H9 (cell line): ENCODE measurements at regions not wholly inside any gene's neighbourhood (a gene's known extent, or its start where the extent isn't known, plus 50 kb on each side); places are given as distances from the start of the nearest gene placed in this dataset.

Experiments used
- DNase-seq: peaks from one replicate; pipeline ENCODE4 v3.0.0-alpha.2; 2017
- H2AFZ ChIP-seq: one replicate; pipeline ENCODE4 v1.6.1; 2013; ENCODE audit warnings: mild to moderate bottlenecking, low read length, control low read depth, moderate library complexity
- H2AK5ac ChIP-seq: 2 replicates; pipeline ENCODE4 v1.6.1; 2013; ENCODE audit warnings: low read length, control low read depth, mixed read lengths; ENCODE audit not compliant: insufficient read length
- H2BK120ac ChIP-seq: one replicate; pipeline ENCODE4 v1.6.1; 2013; ENCODE audit warnings: low read depth, mild to moderate bottlenecking, low read length, control low read depth, inconsistent platforms; ENCODE audit not compliant: poor library complexity, severe bottlenecking
- H2BK12ac ChIP-seq: 2 replicates; pipeline ENCODE4 v1.6.1; 2013; ENCODE audit warnings: low read length, control low read depth, mixed read lengths, low read depth; ENCODE audit not compliant: insufficient read length
- H2BK15ac ChIP-seq: 2 replicates; pipeline ENCODE4 v1.6.1; 2013; ENCODE audit warnings: low read depth, low read length, control low read depth
- H2BK20ac ChIP-seq: one replicate; pipeline ENCODE4 v1.6.1; 2013; ENCODE audit warnings: low read depth, mild to moderate bottlenecking, low read length, control low read depth, inconsistent platforms; ENCODE audit not compliant: poor library complexity, severe bottlenecking
- H2BK5ac ChIP-seq: 2 replicates; pipeline ENCODE4 v1.6.1; 2013; ENCODE audit warnings: low read length, control low read depth, mixed read lengths; ENCODE audit not compliant: insufficient read length
- H3K14ac ChIP-seq: 2 replicates; pipeline ENCODE4 v1.6.1; 2013; ENCODE audit warnings: low read length, control low read depth; ENCODE audit not compliant: insufficient read depth
- H3K18ac ChIP-seq: 2 replicates; pipeline ENCODE4 v1.6.1; 2013; ENCODE audit warnings: low read depth, mild to moderate bottlenecking, mixed read lengths, low read length, control low read depth; ENCODE audit not compliant: insufficient read length
- H3K23ac ChIP-seq: 2 replicates; pipeline ENCODE4 v1.6.1; 2013; ENCODE audit warnings: low read length, control low read depth, mixed read lengths, low read depth; ENCODE audit not compliant: insufficient read length
- H3K23me2 ChIP-seq: 2 replicates; pipeline ENCODE4 v1.6.1; 2013; ENCODE audit warnings: low read depth, mild to moderate bottlenecking, mixed read lengths, low read length, control low read depth; ENCODE audit not compliant: insufficient read length, poor library complexity, severe bottlenecking
- H3K27ac ChIP-seq: 2 replicates; pipeline ENCODE4 v1.5.1; 2013; ENCODE audit warnings: low read length, control low read depth, mixed read lengths, low read depth; ENCODE audit not compliant: insufficient read length
- H3K27me3 ChIP-seq: 2 replicates; pipeline ENCODE4 v1.6.1; 2013; ENCODE audit warnings: low read length, control low read depth, inconsistent platforms; ENCODE audit not compliant: insufficient read depth
- H3K4ac ChIP-seq: 2 replicates; pipeline ENCODE4 v1.6.1; 2013; ENCODE audit warnings: low read depth, mild to moderate bottlenecking, control low read depth, inconsistent platforms, low read length, moderate library complexity
- H3K4me1 ChIP-seq: 2 replicates; pipeline ENCODE4 v1.6.1; 2013; ENCODE audit warnings: low read length, control low read depth, inconsistent platforms; ENCODE audit not compliant: insufficient read depth
- H3K4me2 ChIP-seq: 2 replicates; pipeline ENCODE4 v1.6.1; 2013; ENCODE audit warnings: low read length, control low read depth, mixed read lengths; ENCODE audit not compliant: insufficient read length, insufficient read depth
- H3K56ac ChIP-seq: 2 replicates; pipeline ENCODE4 v1.6.1; 2013; ENCODE audit warnings: low read depth, mild to moderate bottlenecking, mixed read lengths, low read length, control low read depth; ENCODE audit not compliant: insufficient read length
- H3K79me1 ChIP-seq: 2 replicates; pipeline ENCODE4 v1.6.1; 2013; ENCODE audit warnings: low read depth, mild to moderate bottlenecking, moderate library complexity, low read length, control low read depth, inconsistent platforms; ENCODE audit not compliant: insufficient read depth, poor library complexity, severe bottlenecking
- H3K79me2 ChIP-seq: 2 replicates; pipeline ENCODE4 v1.6.1; 2013; ENCODE audit warnings: low read length, control low read depth, inconsistent platforms; ENCODE audit not compliant: insufficient read depth
- H3K9ac ChIP-seq: 2 replicates; pipeline ENCODE4 v1.6.1; 2013; ENCODE audit warnings: low read length, control low read depth, mixed read lengths; ENCODE audit not compliant: insufficient read length; ENCODE audit errors: extremely low read depth
- H3K9me3 ChIP-seq: one replicate; pipeline ENCODE4 v1.6.1; 2013; ENCODE audit warnings: low read depth, low read length, inconsistent platforms; ENCODE audit not compliant: control insufficient read depth
- H3T11ph ChIP-seq: one replicate; pipeline ENCODE4 v1.6.1; 2013; ENCODE audit warnings: mild to moderate bottlenecking, low read length, control low read depth, inconsistent platforms
- H4K20me1 ChIP-seq: one replicate; pipeline ENCODE4 v1.6.1; 2013; ENCODE audit not compliant: control insufficient read depth, insufficient read length, insufficient read depth
- H4K5ac ChIP-seq: 2 replicates; pipeline ENCODE4 v1.6.1; 2013; ENCODE audit warnings: low read depth, mild to moderate bottlenecking, mixed read lengths, low read length, control low read depth; ENCODE audit not compliant: insufficient read length
- H4K8ac ChIP-seq: replicated peaks from 2 replicates; pipeline ENCODE4 v1.6.1; 2013; ENCODE audit warnings: low read length, control low read depth, mixed read lengths, low read depth; ENCODE audit not compliant: insufficient read length
- H4K91ac ChIP-seq: 2 replicates; pipeline ENCODE4 v1.6.1; 2013; ENCODE audit warnings: low read depth, mild to moderate bottlenecking, moderate library complexity, mixed read lengths, low read length, control low read depth; ENCODE audit not compliant: insufficient read length
- H3K27ac Mint-ChIP-seq, 3 experiments: 2 replicates in 2 of 3; 3 replicates in 1 of 3; pipeline ENCODE4 v1.8.0; 2020 to 2021; ENCODE audit warnings: mixed read lengths in 3 of 3, mild to moderate bottlenecking in 1 of 3, moderate library complexity in 1 of 3
- H3K27me3 Mint-ChIP-seq: 2 replicates; pipeline ENCODE4 v1.8.0; 2021; ENCODE audit warnings: low read depth, mild to moderate bottlenecking, moderate library complexity, mixed read lengths
- H3K36me3 Mint-ChIP-seq, 3 experiments: 2 replicates in 2 of 3; 3 replicates in 1 of 3; pipeline ENCODE4 v1.8.0; 2020 to 2021; ENCODE audit warnings: low read depth in 3 of 3, mixed read lengths in 3 of 3; ENCODE audit not compliant: insufficient read depth in 1 of 3
- H3K4me1 Mint-ChIP-seq, 2 experiments: 2 replicates each; pipeline ENCODE4 v1.8.0; 2020; ENCODE audit warnings: mixed read lengths in 2 of 2
- H3K4me3 Mint-ChIP-seq, 2 experiments: 2 replicates in 1 of 2; 3 replicates in 1 of 2; pipeline ENCODE4 v1.8.0; 2020 to 2021; ENCODE audit warnings: mild to moderate bottlenecking in 2 of 2, mixed read lengths in 2 of 2, moderate library complexity in 1 of 2
- H3K9me3 Mint-ChIP-seq, 2 experiments: 2 replicates in 1 of 2; 3 replicates in 1 of 2; pipeline ENCODE4 v1.8.0; 2020; ENCODE audit warnings: mild to moderate bottlenecking in 2 of 2, mixed read lengths in 2 of 2, moderate library complexity in 1 of 2
- CTCF ChIP-seq: fragments of 200-600 bp; sonication (generic); conservative IDR thresholded peaks from 3 replicates; pipeline ENCODE4 v1.8.0; 2021; ENCODE audit warnings: antibody characterized with exemption, mild to moderate bottlenecking
- WGBS: extraction: QIAGEN DNeasy Blood & Tissue Kit; methylation state at CpG from one replicate; pipeline ENCODE4 v1.1.7; 2013; ENCODE audit warnings: missing lambda C conversion rate, low lambda C conversion rate, mixed read lengths; ENCODE audit not compliant: insufficient read length; ENCODE audit errors: extremely low coverage; 5-methylcytosine and 5-hydroxymethylcytosine counted together

DNA sequence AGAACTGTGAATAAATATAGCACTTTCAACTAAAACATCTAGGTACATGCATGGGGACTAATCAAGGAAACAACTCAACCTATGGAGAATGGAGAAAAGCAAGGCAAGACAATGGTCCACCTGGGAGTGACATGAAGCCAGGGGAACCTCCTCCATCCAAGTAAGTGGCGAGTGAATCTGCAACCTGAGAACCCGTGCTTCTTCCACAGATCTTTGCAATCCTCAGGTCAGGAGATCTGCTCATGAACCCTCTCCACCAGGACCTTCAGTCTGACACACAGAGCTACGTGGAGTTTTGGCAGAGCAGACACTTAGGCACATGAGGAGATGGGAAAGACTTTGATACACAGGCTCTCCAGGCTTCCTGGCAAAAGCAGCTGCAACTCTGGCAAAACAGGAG, 58.8 kb upstream of the KHDRBS2 start:
- no peak for DNase-seq
- WGBS: no CpG with 5 or more reads among the region's 3 CpGs
- no peak overlapping the region for H3K4me3 Mint-ChIP-seq

More for the DNA sequence above, 58.8 kb upstream of the KHDRBS2 start:
- no peak overlapping the region for H3K4ac ChIP-seq
- H3K4me2 ChIP-seq: no peak overlapping the region
- no peaks in the 10 kb centered on the region for H3K4me1 ChIP-seq
- no peak overlapping the region for H3K14ac ChIP-seq
- H2AK5ac ChIP-seq: no peak overlapping the region
- no peak overlapping the region for H2BK12ac ChIP-seq
- no peaks in the 10 kb centered on the region for H3K79me2 ChIP-seq
- no peak overlapping the region for H4K91ac ChIP-seq
- H3K23me2 ChIP-seq: no peaks in the 10 kb centered on the region
- H2BK5ac ChIP-seq: no peak overlapping the region
- no peaks in the 10 kb centered on the region for H4K20me1 ChIP-seq
- no peaks in the 10 kb centered on the region for H3K9me3 ChIP-seq
- H2BK120ac ChIP-seq: no peak overlapping the region
- no peak overlapping the region for H3K18ac ChIP-seq
- Mint-ChIP-seq H3K36me3 (no peaks in the 10 kb centered on the region), H3K27ac (no peak overlapping the region; a peak in 1 of 7 replicates), H3K4me1 (no peaks in the 10 kb centered on the region), H3K27me3 (peaks cover 2% of the 10 kb centered on the region; the same call in 1 of the 2 replicates), H3K9me3 (peaks cover 3 to 4% of the 10 kb centered on the region in 2 experiments; a peak in 2 of 5 replicates)
- no peak overlapping the region for H3T11ph ChIP-seq
- no peak overlapping the region for H2BK20ac ChIP-seq
- no peak overlapping the region for H3K23ac ChIP-seq
- no peak overlapping the region for H3K27ac ChIP-seq
- no peak overlapping the region for H4K5ac ChIP-seq
- H2AFZ ChIP-seq: no peak overlapping the region
- H4K8ac ChIP-seq: no peak overlapping the region
- no peaks in the 10 kb centered on the region for H3K79me1 ChIP-seq
- no peaks in the 10 kb centered on the region for H3K27me3 ChIP-seq
- no peak overlapping the region for H3K56ac ChIP-seq
- no peak overlapping the region for H3K9ac ChIP-seq
- no peak for TF ChIP-seq CTCF
- H2BK15ac ChIP-seq: no peak overlapping the region
